ENCODE measurements at regions not wholly inside any gene's neighbourhood (a gene's known extent, or its start where the extent isn't known, plus 50 kb on each side); places are given as distances from the start of the nearest gene placed in this dataset.
A peak's percentile ranks its signal among the peaks of the same experiment; 100 is the strongest.

DNA sequence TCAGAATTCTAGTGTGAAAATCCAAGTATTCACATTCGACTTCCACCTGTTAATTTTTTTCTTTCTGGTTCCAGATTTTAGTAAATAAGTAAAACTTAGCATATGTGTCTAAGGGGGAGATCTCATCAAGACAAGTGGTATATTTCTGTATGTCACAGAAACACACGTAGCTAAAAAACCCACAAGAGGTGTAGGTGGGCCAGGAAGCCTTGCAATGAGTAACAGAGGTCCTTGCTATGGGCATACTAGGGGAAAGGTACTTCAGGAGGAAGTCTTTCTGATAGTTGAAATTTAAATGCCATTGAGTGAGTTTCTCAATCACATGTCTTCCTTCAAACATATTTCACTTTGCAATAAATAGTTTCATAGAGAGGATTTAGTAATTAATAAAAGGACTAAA, 315.8 kb downstream of the MID1IP1 start:
- H3K4me1 ChIP-seq (ENCODE audit: control insufficient read depth, low read depth, low read length), result no peaks in the 10 kb centered on the region
- H3K56ac ChIP-seq (ENCODE audit: low read length), result no peak overlapping the region
- no peaks in the 10 kb centered on the region for H3K36me3 ChIP-seq (ENCODE audit: control insufficient read depth, insufficient read depth, low read length)
- no peaks in the 10 kb centered on the region for H3K79me1 ChIP-seq (ENCODE audit: low read length)
- H3K9ac ChIP-seq (ENCODE audit: low read length), result no peak overlapping the region
- H3K4me2 ChIP-seq (ENCODE audit: low read length), result no peak overlapping the region
- H3K4me3 ChIP-seq (ENCODE audit: low read length), result no peak overlapping the region
- H3K79me2 ChIP-seq (ENCODE audit: control insufficient read depth, insufficient read depth, low read length), result no peaks in the 10 kb centered on the region
- no peak overlapping the region for H2BK15ac ChIP-seq (replicated peaks; ENCODE audit: low read depth)
- H3K23ac ChIP-seq (ENCODE audit: low read length), result no peak overlapping the region
- H3K27me3 ChIP-seq (ENCODE audit: insufficient read depth, low read length, poor library complexity), result no peaks in the 10 kb centered on the region
- H2AK5ac ChIP-seq (ENCODE audit: low read length), result no peak overlapping the region
- no peak overlapping the region for H2BK120ac ChIP-seq (ENCODE audit: low read depth, low read length)
- no peak overlapping the region for H3K18ac ChIP-seq (ENCODE audit: low read length)
- H4K5ac ChIP-seq (ENCODE audit: low read length), result no peak overlapping the region
- no peak overlapping the region for H2BK5ac ChIP-seq (ENCODE audit: low read length)
- no peak for DNase-seq
- no peak overlapping the region for H4K8ac ChIP-seq (ENCODE audit: low read depth, low read length)
- no peak overlapping the region for H3K27ac ChIP-seq (ENCODE audit: low read depth, low read length)
- H3K4ac ChIP-seq (ENCODE audit: low read depth, low read length), result no peak overlapping the region
- WGBS (ENCODE audit: extremely low coverage, insufficient coverage, low lambda C conversion rate), result no CpG with 5 or more reads among the region's 2 CpGs

DNA sequence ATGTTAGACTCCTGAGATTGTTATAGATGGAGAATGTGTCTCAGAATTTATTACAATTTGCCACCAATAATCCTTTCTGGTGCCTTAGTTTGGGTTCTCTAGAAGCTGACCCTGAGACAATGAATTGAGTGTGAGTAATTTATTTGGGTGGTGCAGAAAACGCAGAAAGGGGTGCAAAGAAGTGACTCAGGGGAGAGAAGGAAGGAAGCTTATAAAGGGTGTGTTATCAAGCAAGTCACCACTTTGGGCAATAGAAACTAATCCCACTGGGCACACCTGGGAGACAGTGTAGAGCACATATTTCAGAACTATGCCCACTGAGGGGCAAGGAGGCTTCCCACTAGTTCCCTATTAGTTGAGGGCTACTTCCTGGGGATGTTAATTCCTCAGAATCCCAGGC, 320.6 kb downstream of the MID1IP1 start:
- Histone ChIP-seq H3K27ac (ENCODE audit: low read depth, low read length) (no peak overlapping the region), H2BK15ac (replicated peaks; ENCODE audit: low read depth) (no peak overlapping the region), H3K79me2 (ENCODE audit: control insufficient read depth, insufficient read depth, low read length) (no peaks in the 10 kb centered on the region), H4K5ac (ENCODE audit: low read length) (no peak overlapping the region), H3K18ac (ENCODE audit: low read length) (no peak overlapping the region), H3K23ac (ENCODE audit: low read length) (no peak overlapping the region), H3K79me1 (ENCODE audit: low read length) (no peaks in the 10 kb centered on the region), H2AK5ac (ENCODE audit: low read length) (no peak overlapping the region), H3K27me3 (ENCODE audit: insufficient read depth, low read length, poor library complexity) (no peaks in the 10 kb centered on the region), H3K36me3 (ENCODE audit: control insufficient read depth, insufficient read depth, low read length) (no peaks in the 10 kb centered on the region), H4K8ac (ENCODE audit: low read depth, low read length) (no peak overlapping the region), H2BK120ac (ENCODE audit: low read depth, low read length) (no peak overlapping the region), H3K9ac (ENCODE audit: low read length) (no peak overlapping the region), H3K56ac (ENCODE audit: low read length) (no peak overlapping the region), H3K4me1 (ENCODE audit: control insufficient read depth, low read depth, low read length) (no peaks in the 10 kb centered on the region), H2BK5ac (ENCODE audit: low read length) (no peak overlapping the region), H3K4me3 (ENCODE audit: low read length) (no peak overlapping the region), H3K4me2 (ENCODE audit: low read length) (no peak overlapping the region), H3K4ac (ENCODE audit: low read depth, low read length) (no peak overlapping the region)
- no peak for DNase-seq
- no CpG with 5 or more reads among the region's 1 CpG for WGBS (ENCODE audit: extremely low coverage, insufficient coverage, low lambda C conversion rate)

DNA sequence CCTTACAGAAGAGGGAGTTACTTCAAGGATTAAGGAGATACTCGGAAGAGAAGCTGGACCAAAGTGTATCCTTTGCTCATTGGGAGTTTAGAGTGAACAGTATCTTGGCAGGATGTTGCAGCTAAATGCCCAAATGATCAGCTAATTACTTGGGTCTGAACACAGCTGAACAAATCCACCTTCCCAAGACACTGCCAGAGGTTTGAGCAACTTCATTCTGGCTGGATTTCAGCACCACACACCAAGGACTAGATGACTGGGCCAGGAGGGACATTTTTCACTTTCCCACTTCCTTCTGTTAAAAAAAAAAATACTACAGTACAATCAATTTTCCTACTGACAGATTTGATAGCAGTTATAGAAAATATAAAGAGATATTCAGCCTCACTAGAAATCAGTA, 324.6 kb downstream of the MID1IP1 start:
- H3K4me1 ChIP-seq (ENCODE audit: control insufficient read depth, low read depth, low read length), result no peaks in the 10 kb centered on the region
- no peak overlapping the region for H3K23ac ChIP-seq (ENCODE audit: low read length)
- no peak overlapping the region for H2BK5ac ChIP-seq (ENCODE audit: low read length)
- H2AK5ac ChIP-seq (ENCODE audit: low read length), result no peak overlapping the region
- H3K4me2 ChIP-seq (ENCODE audit: low read length), result no peak overlapping the region
- WGBS (ENCODE audit: extremely low coverage, insufficient coverage, low lambda C conversion rate), result no CpG with 5 or more reads among the region's 1 CpG
- no peak overlapping the region for H3K4ac ChIP-seq (ENCODE audit: low read depth, low read length)
- no peak overlapping the region for H4K5ac ChIP-seq (ENCODE audit: low read length)
- no peaks in the 10 kb centered on the region for H3K36me3 ChIP-seq (ENCODE audit: control insufficient read depth, insufficient read depth, low read length)
- H2BK15ac ChIP-seq (replicated peaks; ENCODE audit: low read depth), result no peak overlapping the region
- no peaks in the 10 kb centered on the region for H3K79me2 ChIP-seq (ENCODE audit: control insufficient read depth, insufficient read depth, low read length)
- H2BK120ac ChIP-seq (ENCODE audit: low read depth, low read length), result no peak overlapping the region
- no peak for DNase-seq
- H3K27ac ChIP-seq (ENCODE audit: low read depth, low read length), result no peak overlapping the region
- no peaks in the 10 kb centered on the region for H3K27me3 ChIP-seq (ENCODE audit: insufficient read depth, low read length, poor library complexity)
- H3K79me1 ChIP-seq (ENCODE audit: low read length), result no peaks in the 10 kb centered on the region
- H3K4me3 ChIP-seq (ENCODE audit: low read length), result no peak overlapping the region
- no peak overlapping the region for H3K56ac ChIP-seq (ENCODE audit: low read length)
- no peak overlapping the region for H3K18ac ChIP-seq (ENCODE audit: low read length)
- H3K9ac ChIP-seq (ENCODE audit: low read length), result no peak overlapping the region
- no peak overlapping the region for H4K8ac ChIP-seq (ENCODE audit: low read depth, low read length)

DNA sequence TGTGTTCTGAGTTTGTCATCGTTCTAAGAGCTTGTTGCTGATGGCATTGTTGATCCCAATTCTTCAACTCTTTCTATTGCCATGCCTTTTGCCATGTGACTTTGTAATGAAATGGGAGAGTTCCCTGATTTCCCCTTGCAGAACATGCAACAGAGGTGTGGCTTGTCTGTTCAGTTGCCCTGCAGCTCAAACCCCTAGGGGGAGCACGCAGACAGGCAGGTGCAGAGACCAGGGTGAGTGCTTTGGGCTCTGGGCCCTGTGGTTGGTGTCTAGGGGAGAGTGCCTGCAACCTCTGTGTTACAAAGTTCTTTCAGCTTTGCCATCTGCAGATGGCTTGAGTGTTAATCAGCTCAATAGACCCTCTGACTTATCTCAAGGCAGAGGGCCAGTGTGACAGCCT, 332.7 kb downstream of the MID1IP1 start:
- Histone ChIP-seq H3K4ac (ENCODE audit: low read depth, low read length) (no peak overlapping the region), H2BK5ac (ENCODE audit: low read length) (no peak overlapping the region), H3K4me3 (ENCODE audit: low read length) (no peak overlapping the region), H4K8ac (ENCODE audit: low read depth, low read length) (no peak overlapping the region), H3K56ac (ENCODE audit: low read length) (no peak overlapping the region), H3K79me1 (ENCODE audit: low read length) (no peaks in the 10 kb centered on the region), H3K23ac (ENCODE audit: low read length) (no peak overlapping the region), H4K5ac (ENCODE audit: low read length) (no peak overlapping the region), H3K4me1 (ENCODE audit: control insufficient read depth, low read depth, low read length) (no peaks in the 10 kb centered on the region), H2BK120ac (ENCODE audit: low read depth, low read length) (no peak overlapping the region), H3K27ac (ENCODE audit: low read depth, low read length) (no peak overlapping the region), H3K9ac (ENCODE audit: low read length) (no peak overlapping the region), H2AK5ac (ENCODE audit: low read length) (no peak overlapping the region), H2BK15ac (replicated peaks; ENCODE audit: low read depth) (no peak overlapping the region), H3K36me3 (ENCODE audit: control insufficient read depth, insufficient read depth, low read length) (no peaks in the 10 kb centered on the region), H3K79me2 (ENCODE audit: control insufficient read depth, insufficient read depth, low read length) (no peaks in the 10 kb centered on the region), H3K27me3 (ENCODE audit: insufficient read depth, low read length, poor library complexity) (no peaks in the 10 kb centered on the region), H3K4me2 (ENCODE audit: low read length) (no peak overlapping the region), H3K18ac (ENCODE audit: low read length) (no peak overlapping the region)
- DNase-seq, result peak; percentile 36
- WGBS (ENCODE audit: extremely low coverage, insufficient coverage, low lambda C conversion rate), result no CpG with 5 or more reads among the region's 2 CpGs

DNA sequence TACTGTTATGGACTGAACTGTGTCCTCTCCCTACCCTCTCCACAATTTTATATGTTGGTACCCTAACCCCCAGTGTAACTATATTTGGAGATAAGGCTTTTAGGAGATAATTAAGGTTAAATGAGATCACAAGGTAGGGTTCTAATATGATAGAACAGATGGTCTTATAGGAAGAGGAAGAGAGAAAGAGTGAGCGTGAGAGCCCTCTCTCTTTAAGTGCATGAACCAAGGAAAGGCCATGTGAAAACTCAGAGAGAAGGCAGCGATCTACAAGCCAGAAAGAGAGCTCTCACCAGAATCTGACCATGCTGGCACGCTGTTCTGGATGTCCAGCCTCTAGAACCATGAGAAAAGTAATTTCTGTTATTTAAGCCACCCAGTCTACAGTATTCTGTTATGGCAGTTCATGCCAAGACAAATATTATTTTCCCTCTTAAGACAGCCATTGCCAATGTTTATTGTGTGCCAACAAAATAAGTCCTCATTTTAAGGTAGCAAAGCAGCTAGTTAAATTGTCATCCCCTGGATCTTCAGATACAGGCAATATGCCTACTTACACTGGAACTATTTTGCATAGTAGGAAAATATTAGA, 336.2 kb downstream of the MID1IP1 start:
- no peak for DNase-seq
- Histone ChIP-seq H3K27ac (ENCODE audit: low read depth, low read length) (no peak overlapping the region), H4K8ac (ENCODE audit: low read depth, low read length) (no peak overlapping the region), H2BK15ac (replicated peaks; ENCODE audit: low read depth) (no peak overlapping the region), H3K56ac (ENCODE audit: low read length) (no peak overlapping the region), H4K5ac (ENCODE audit: low read length) (no peak overlapping the region), H2AK5ac (ENCODE audit: low read length) (no peak overlapping the region), H3K23ac (ENCODE audit: low read length) (no peak overlapping the region), H3K27me3 (ENCODE audit: insufficient read depth, low read length, poor library complexity) (no peaks in the 10 kb centered on the region), H3K9ac (ENCODE audit: low read length) (no peak overlapping the region), H3K4me1 (ENCODE audit: control insufficient read depth, low read depth, low read length) (no peaks in the 10 kb centered on the region), H2BK120ac (ENCODE audit: low read depth, low read length) (no peak overlapping the region), H3K18ac (ENCODE audit: low read length) (no peak overlapping the region), H3K4ac (ENCODE audit: low read depth, low read length) (no peak overlapping the region), H3K79me2 (ENCODE audit: control insufficient read depth, insufficient read depth, low read length) (no peaks in the 10 kb centered on the region), H3K4me2 (ENCODE audit: low read length) (no peak overlapping the region), H2BK5ac (ENCODE audit: low read length) (no peak overlapping the region), H3K36me3 (ENCODE audit: control insufficient read depth, insufficient read depth, low read length) (no peaks in the 10 kb centered on the region), H3K79me1 (ENCODE audit: low read length) (no peaks in the 10 kb centered on the region), H3K4me3 (ENCODE audit: low read length) (no peak overlapping the region)
- no CpG with 5 or more reads among the region's 3 CpGs for WGBS (ENCODE audit: extremely low coverage, insufficient coverage, low lambda C conversion rate)

DNA sequence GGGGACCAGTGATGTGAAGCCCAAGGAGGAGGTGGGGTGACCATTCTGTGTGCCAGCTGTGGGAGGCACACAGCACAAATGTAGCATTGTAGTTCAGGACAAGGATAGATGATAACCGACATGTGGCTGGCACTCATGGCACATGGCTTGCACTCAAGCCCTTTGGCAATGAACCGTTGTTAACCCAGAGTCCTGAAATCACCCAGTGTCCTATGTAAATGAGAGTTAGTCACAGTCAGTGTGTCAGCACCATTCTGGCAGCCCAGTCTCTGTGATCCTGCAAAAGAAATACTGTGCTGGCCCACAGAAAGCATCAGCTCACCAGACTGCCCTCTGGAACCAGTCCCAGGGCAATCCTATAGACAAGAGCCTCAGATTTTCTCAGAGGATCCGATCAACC, 339.3 kb downstream of the MID1IP1 start:
- Histone ChIP-seq H3K36me3 (ENCODE audit: control insufficient read depth, insufficient read depth, low read length) (no peaks in the 10 kb centered on the region), H3K4me1 (ENCODE audit: control insufficient read depth, low read depth, low read length) (no peaks in the 10 kb centered on the region), H3K9ac (ENCODE audit: low read length) (no peak overlapping the region), H3K27me3 (ENCODE audit: insufficient read depth, low read length, poor library complexity) (no peaks in the 10 kb centered on the region), H3K79me1 (ENCODE audit: low read length) (no peaks in the 10 kb centered on the region), H2BK5ac (ENCODE audit: low read length) (no peak overlapping the region), H3K18ac (ENCODE audit: low read length) (no peak overlapping the region), H2BK120ac (ENCODE audit: low read depth, low read length) (no peak overlapping the region), H3K4ac (ENCODE audit: low read depth, low read length) (no peak overlapping the region), H3K4me2 (ENCODE audit: low read length) (no peak overlapping the region), H2BK15ac (replicated peaks; ENCODE audit: low read depth) (no peak overlapping the region), H4K8ac (ENCODE audit: low read depth, low read length) (no peak overlapping the region), H3K56ac (ENCODE audit: low read length) (no peak overlapping the region), H3K4me3 (ENCODE audit: low read length) (no peak overlapping the region), H2AK5ac (ENCODE audit: low read length) (no peak overlapping the region), H3K79me2 (ENCODE audit: control insufficient read depth, insufficient read depth, low read length) (no peaks in the 10 kb centered on the region), H3K27ac (ENCODE audit: low read depth, low read length) (no peak overlapping the region), H3K23ac (ENCODE audit: low read length) (no peak overlapping the region), H4K5ac (ENCODE audit: low read length) (no peak overlapping the region)
- DNase-seq, result no peak
- no CpG with 5 or more reads among the region's 3 CpGs for WGBS (ENCODE audit: extremely low coverage, insufficient coverage, low lambda C conversion rate)
